ENCODE measurements at regions not wholly inside any gene's neighbourhood (a gene's known extent, or its start where the extent isn't known, plus 50 kb on each side); places are given as distances from the start of the nearest gene placed in this dataset.

DNA sequence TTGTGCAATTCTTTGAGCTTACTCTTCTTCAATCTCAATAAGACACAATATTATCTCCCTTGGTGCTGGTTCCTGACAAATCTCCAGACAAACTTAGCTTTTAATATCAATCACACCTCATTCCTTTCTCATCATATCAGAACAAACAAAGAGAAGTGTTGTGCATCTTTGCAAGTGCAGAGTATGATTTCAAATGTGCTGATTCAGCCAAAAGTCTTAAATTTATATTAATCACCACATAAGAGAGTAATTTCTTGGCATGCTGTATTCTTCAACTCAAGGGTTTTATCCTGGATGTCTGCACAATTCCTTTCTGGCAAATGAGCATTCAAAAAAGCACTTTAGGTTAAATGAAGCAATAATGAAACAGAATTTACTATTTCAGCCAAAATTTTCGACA lies 877.8 kb downstream of the ANKRD7 start:
- Histone ChIP-seq H3K27ac (ENCODE audit: low read length) (no peak overlapping the region), H3K36me3 (ENCODE audit: control insufficient read depth in 1 of 2, insufficient read depth in 2 of 2, low read length in 2 of 2) (no peaks in the 10 kb centered on the region), H3K27me3 (ENCODE audit: low read depth, low read length) (no peaks in the 10 kb centered on the region), H3K9me3 (ENCODE audit: control insufficient read depth in 1 of 2, low read length in 2 of 2) (no peaks in the 10 kb centered on the region), H3K4me1 (ENCODE audit: control insufficient read depth in 1 of 2, insufficient read depth in 2 of 2, low read length in 2 of 2) (no peaks in the 10 kb centered on the region), H3K4me3 (ENCODE audit: low read depth in 1 of 2, low read length in 2 of 2) (no peak overlapping the region)

DNA sequence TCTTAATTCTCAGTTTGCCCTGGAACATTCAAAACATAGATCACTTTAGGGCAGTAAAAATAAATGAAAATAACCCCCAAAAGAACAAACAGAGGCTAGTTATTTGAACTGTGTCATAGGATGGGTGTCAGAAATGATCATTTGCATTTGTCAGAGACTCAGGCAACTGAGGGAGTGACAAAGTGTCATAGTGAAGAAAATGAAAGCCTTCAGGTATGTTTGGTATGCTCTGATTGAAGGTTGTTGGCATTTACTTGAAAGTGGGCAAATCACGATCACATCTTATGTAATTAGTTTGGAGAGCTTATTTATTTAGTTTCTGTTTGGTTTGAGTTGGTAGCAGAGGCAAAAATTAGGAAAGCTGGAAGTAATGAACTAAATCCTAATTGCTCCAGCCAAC lies 880.9 kb downstream of the ANKRD7 start:
- no peaks in the 10 kb centered on the region for H3K4me1 ChIP-seq (ENCODE audit: control insufficient read depth in 1 of 2, insufficient read depth in 2 of 2, low read length in 2 of 2)
- H3K36me3 ChIP-seq (ENCODE audit: control insufficient read depth in 1 of 2, insufficient read depth in 2 of 2, low read length in 2 of 2), result no peaks in the 10 kb centered on the region
- H3K27ac ChIP-seq (ENCODE audit: low read length), result no peak overlapping the region
- no peaks in the 10 kb centered on the region for H3K27me3 ChIP-seq (ENCODE audit: low read depth, low read length)
- H3K9me3 ChIP-seq (ENCODE audit: control insufficient read depth in 1 of 2, low read length in 2 of 2), result peaks cover 0 to 5% of the 10 kb centered on the region in 2 donors
- no peak overlapping the region for H3K4me3 ChIP-seq (ENCODE audit: low read depth in 1 of 2, low read length in 2 of 2)

DNA sequence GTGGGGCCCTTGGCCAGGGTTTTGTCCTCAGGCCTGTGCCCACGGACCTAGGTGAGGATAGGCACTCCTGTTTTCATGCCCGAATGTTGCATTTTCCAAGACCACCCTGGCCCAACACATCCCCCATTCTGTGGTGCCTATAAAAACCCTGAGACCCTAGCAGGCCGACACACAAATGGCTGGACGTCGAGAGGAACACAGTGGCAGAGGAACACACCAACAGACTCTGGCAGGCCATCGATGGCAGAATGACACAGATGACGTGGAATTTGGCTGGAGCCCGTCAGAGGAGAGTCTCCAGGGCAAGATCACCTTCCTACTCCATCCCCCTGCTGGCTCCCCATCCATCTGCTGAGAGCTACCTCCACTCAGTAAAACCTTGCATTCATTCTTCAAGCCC lies 898.8 kb downstream of the ANKRD7 start:
- H3K27ac ChIP-seq (ENCODE audit: low read length), result no peak overlapping the region

DNA sequence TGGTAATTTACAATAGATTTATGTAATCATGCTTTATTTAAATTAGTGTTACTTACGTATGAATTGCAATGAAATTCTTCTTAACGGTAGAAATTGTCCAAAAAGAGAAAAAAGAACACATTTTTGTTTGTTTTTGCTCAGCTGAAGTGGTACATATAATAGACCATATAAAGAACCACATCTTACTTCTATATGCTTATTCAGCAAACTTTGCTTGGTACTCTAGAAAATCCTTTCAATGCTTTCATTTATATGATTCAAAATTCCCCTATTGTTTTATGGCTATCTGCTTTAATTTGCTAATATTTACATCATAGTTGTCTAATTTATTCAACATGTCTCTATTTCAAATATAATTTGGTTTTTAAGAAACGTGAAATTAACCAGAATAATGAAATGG lies 903.2 kb downstream of the ANKRD7 start:
- Histone ChIP-seq H3K36me3 (ENCODE audit: control insufficient read depth in 1 of 2, insufficient read depth in 2 of 2, low read length in 2 of 2) (no peaks in the 10 kb centered on the region), H3K4me3 (ENCODE audit: low read depth in 1 of 2, low read length in 2 of 2) (no peak overlapping the region), H3K9me3 (ENCODE audit: control insufficient read depth in 1 of 2, low read length in 2 of 2) (no peaks in the 10 kb centered on the region), H3K4me1 (ENCODE audit: control insufficient read depth in 1 of 2, insufficient read depth in 2 of 2, low read length in 2 of 2) (no peaks in the 10 kb centered on the region), H3K27me3 (ENCODE audit: low read depth, low read length) (no peaks in the 10 kb centered on the region), H3K27ac (ENCODE audit: low read length) (no peak overlapping the region)

More for the DNA sequence above, 898.8 kb downstream of the ANKRD7 start:
- Histone ChIP-seq H3K36me3 (ENCODE audit: control insufficient read depth in 1 of 2, insufficient read depth in 2 of 2, low read length in 2 of 2) (no peaks in the 10 kb centered on the region), H3K4me1 (ENCODE audit: control insufficient read depth in 1 of 2, insufficient read depth in 2 of 2, low read length in 2 of 2) (no peaks in the 10 kb centered on the region), H3K27me3 (ENCODE audit: low read depth, low read length) (no peaks in the 10 kb centered on the region), H3K9me3 (ENCODE audit: control insufficient read depth in 1 of 2, low read length in 2 of 2) (no peaks in the 10 kb centered on the region), H3K4me3 (ENCODE audit: low read depth in 1 of 2, low read length in 2 of 2) (no peak overlapping the region)

DNA sequence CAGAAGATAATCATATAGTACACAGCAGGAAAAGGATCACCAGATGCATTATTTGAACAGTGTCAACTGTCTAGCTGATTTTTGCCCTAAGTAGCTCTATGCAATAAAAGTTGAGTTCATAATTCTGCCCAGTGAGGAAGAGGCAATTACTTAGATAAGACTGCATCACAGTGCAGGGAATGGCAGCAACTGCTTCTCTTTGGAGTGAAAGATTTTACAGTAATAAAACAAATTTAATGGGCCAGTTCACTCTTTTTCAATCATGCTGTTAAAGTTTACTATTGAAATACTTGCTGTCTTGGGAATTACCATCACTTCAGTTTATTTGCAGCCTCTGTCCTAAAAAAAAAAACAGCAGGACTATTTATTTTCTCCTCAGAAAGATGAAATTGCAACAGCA lies 907.9 kb downstream of the ANKRD7 start:
- no peaks in the 10 kb centered on the region for H3K9me3 ChIP-seq (ENCODE audit: control insufficient read depth in 1 of 2, low read length in 2 of 2)
- H3K36me3 ChIP-seq (ENCODE audit: control insufficient read depth in 1 of 2, insufficient read depth in 2 of 2, low read length in 2 of 2), result no peaks in the 10 kb centered on the region
- H3K4me3 ChIP-seq (ENCODE audit: low read depth in 1 of 2, low read length in 2 of 2), result no peak overlapping the region
- H3K4me1 ChIP-seq (ENCODE audit: control insufficient read depth in 1 of 2, insufficient read depth in 2 of 2, low read length in 2 of 2), result no peaks in the 10 kb centered on the region
- H3K27me3 ChIP-seq (ENCODE audit: low read depth, low read length), result no peaks in the 10 kb centered on the region
- H3K27ac ChIP-seq (ENCODE audit: low read length), result no peak overlapping the region

DNA sequence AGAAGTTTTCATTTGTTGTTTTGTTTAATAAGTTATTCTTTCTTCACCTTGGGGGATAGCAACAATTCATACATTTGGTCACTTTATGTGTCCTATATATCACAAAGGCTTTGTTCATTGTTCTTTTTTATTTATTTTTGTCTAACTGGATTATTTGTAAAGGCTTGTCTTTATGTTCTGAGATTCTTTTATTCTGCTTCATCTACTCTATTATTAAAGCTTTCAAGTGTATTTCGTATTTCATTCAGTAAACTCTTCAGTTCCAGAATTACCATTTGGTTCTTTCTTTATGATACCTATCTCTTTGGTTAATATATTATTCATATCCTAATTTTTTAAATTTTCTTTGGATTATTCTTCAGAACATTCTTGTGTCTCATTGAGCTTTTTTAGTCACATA lies 942.9 kb downstream of the ANKRD7 start:
- no peaks in the 10 kb centered on the region for H3K4me1 ChIP-seq (ENCODE audit: control insufficient read depth in 1 of 2, insufficient read depth in 2 of 2, low read length in 2 of 2)
- H3K9me3 ChIP-seq (ENCODE audit: control insufficient read depth in 1 of 2, low read length in 2 of 2), result peaks cover 5 to 11% of the 10 kb centered on the region in 2 donors
- H3K27me3 ChIP-seq (ENCODE audit: low read depth, low read length), result no peaks in the 10 kb centered on the region
- H3K4me3 ChIP-seq (ENCODE audit: low read depth in 1 of 2, low read length in 2 of 2), result no peak overlapping the region
- H3K27ac ChIP-seq (ENCODE audit: low read length), result no peak overlapping the region
- H3K36me3 ChIP-seq (ENCODE audit: control insufficient read depth in 1 of 2, insufficient read depth in 2 of 2, low read length in 2 of 2), result no peaks in the 10 kb centered on the region

DNA sequence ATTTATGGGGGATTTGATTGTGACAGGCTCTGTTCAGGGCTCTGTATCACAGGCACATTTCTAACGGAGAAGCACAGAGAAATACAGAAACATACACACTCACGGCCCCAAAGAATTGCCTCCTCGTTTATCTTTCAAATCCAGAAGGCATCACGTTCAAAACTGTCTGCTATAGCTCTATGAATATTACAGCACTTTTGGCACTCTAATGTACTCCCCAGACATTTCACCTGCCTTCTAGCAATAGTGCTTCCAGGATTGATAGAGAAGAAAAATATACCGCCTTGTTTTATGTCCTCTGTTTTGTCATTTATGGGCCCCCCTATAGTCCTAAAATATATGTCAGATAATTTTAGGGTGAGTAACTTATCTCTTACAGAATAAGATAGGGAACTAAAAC lies 947.5 kb downstream of the ANKRD7 start:
- H3K27ac ChIP-seq (ENCODE audit: low read length), result no peak overlapping the region
- no peaks in the 10 kb centered on the region for H3K36me3 ChIP-seq (ENCODE audit: control insufficient read depth in 1 of 2, insufficient read depth in 2 of 2, low read length in 2 of 2)
- no peaks in the 10 kb centered on the region for H3K4me1 ChIP-seq (ENCODE audit: control insufficient read depth in 1 of 2, insufficient read depth in 2 of 2, low read length in 2 of 2)
- no peak overlapping the region for H3K4me3 ChIP-seq (ENCODE audit: low read depth in 1 of 2, low read length in 2 of 2)
- no peaks in the 10 kb centered on the region for H3K9me3 ChIP-seq (ENCODE audit: control insufficient read depth in 1 of 2, low read length in 2 of 2)
- no peaks in the 10 kb centered on the region for H3K27me3 ChIP-seq (ENCODE audit: low read depth, low read length)

DNA sequence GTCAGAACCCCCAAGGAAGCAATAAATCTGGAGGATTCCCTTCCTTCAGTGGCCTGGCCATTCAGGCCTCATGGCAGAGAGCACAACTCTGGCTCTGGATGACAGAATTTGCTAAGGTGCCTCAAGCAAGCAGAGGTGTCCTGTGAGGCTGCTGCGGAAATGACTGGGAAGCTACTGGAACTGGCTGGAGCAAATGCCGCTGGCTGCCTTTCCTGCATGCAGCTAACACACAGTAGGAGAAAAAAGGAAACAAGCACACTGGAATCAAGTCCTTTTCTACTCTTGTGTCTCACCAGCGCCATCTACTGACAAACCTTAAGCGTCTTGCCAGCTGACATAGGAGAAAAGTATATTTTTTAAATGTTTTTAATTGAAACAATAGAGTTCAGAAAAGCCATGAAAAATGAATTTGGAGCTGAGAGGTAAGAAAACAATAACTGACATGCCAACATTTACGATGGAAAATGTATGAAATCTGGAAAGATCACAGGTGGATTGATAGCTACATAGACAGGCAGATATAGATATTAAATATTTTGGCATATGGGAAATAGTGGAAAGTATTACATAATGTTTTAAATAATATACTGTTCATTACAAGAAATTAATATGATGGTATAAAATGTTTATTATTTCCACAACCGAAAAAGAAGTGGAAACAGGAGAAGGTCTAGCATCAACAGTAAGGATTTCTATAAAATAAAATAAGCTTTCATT lies 951.6 kb downstream of the ANKRD7 start:
- Histone ChIP-seq H3K27me3 (ENCODE audit: low read depth, low read length) (no peaks in the 10 kb centered on the region), H3K9me3 (ENCODE audit: control insufficient read depth in 1 of 2, low read length in 2 of 2) (no peaks in the 10 kb centered on the region), H3K36me3 (ENCODE audit: control insufficient read depth in 1 of 2, insufficient read depth in 2 of 2, low read length in 2 of 2) (no peaks in the 10 kb centered on the region), H3K4me1 (ENCODE audit: control insufficient read depth in 1 of 2, insufficient read depth in 2 of 2, low read length in 2 of 2) (no peaks in the 10 kb centered on the region), H3K27ac (ENCODE audit: low read length) (no peak overlapping the region), H3K4me3 (ENCODE audit: low read depth in 1 of 2, low read length in 2 of 2) (no peak overlapping the region)

DNA sequence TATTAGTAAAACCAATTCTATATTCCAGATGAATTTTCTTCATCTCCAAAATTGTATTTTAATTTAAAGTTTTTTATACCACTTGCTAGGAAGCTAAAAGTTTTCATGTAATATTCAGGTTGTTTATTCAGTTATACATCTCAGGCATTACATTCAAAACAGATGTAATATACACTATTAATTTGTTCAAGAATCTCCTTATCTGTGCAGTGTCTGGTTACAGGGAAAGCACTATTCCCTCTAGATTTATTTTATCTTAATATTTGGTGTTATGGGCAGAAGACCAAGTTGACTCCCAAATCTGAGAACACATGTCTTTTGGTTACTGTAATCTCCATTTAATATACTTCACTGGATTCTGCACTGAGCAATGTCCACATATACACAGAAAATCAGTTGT lies 953.4 kb downstream of the ANKRD7 start:
- H3K27me3 ChIP-seq (ENCODE audit: low read depth, low read length), result no peaks in the 10 kb centered on the region
- no peaks in the 10 kb centered on the region for H3K4me1 ChIP-seq (ENCODE audit: control insufficient read depth in 1 of 2, insufficient read depth in 2 of 2, low read length in 2 of 2)
- no peak overlapping the region for H3K4me3 ChIP-seq (ENCODE audit: low read depth in 1 of 2, low read length in 2 of 2)
- no peaks in the 10 kb centered on the region for H3K9me3 ChIP-seq (ENCODE audit: control insufficient read depth in 1 of 2, low read length in 2 of 2)
- no peaks in the 10 kb centered on the region for H3K36me3 ChIP-seq (ENCODE audit: control insufficient read depth in 1 of 2, insufficient read depth in 2 of 2, low read length in 2 of 2)
- H3K27ac ChIP-seq (ENCODE audit: low read length), result no peak overlapping the region

DNA sequence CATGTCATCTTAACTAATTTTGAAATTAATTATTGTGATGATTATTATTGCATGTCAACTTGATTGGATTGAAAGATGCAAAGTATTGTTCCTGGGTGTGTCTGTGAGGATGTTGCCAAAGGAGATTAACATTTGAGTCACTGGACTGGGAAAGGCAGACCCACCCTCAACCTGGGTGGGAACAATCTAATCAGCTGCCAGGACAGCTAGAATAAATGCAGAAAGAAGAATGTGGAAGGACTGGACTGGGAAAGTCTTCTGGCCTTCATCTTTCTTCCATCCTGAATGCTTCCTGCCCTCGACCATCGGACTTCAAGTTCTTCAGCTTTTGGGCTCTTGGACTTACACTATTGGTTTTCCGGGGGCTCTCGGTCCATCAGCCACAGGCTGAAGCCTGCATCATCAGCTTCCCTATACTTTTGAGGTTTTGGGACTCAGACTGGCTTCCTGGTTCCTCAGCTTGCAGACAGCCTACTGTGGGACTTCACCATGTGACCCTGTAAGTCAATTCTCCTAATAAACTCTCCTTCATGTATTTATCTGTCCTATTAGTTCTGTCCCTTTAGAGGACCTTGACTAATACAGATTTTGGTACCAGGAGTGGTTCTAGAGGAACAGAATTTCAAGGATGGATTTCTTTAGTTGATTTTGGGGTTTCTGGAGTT lies 959.8 kb downstream of the ANKRD7 start:
- H3K27me3 ChIP-seq (ENCODE audit: low read depth, low read length), result no peaks in the 10 kb centered on the region
- no peak overlapping the region for H3K4me3 ChIP-seq (ENCODE audit: low read depth in 1 of 2, low read length in 2 of 2)
- no peaks in the 10 kb centered on the region for H3K4me1 ChIP-seq (ENCODE audit: control insufficient read depth in 1 of 2, insufficient read depth in 2 of 2, low read length in 2 of 2)
- no peaks in the 10 kb centered on the region for H3K9me3 ChIP-seq (ENCODE audit: control insufficient read depth in 1 of 2, low read length in 2 of 2)
- no peak overlapping the region for H3K27ac ChIP-seq (ENCODE audit: low read length)
- H3K36me3 ChIP-seq (ENCODE audit: control insufficient read depth in 1 of 2, insufficient read depth in 2 of 2, low read length in 2 of 2), result no peaks in the 10 kb centered on the region

DNA sequence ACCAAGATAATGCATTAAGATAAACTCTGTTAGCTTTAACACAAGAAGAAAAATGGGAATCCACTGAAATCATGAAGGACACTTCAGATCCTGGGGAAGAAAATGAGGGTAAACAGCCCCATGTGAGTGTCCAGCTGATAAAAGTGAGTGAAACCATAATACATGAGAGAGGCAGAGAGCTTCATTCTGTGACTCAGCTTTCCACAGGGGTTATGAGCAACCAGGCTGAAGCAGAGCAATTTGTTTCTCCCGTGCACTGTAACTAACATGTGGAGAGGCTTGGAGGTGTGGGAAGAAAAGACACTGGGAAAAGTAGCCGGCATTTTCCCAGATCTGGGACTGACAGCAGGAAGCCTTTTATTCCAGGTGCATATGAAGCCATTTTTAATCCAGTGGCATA lies 971.7 kb downstream of the ANKRD7 start:
- Histone ChIP-seq H3K4me1 (ENCODE audit: control insufficient read depth in 1 of 2, insufficient read depth in 2 of 2, low read length in 2 of 2) (no peaks in the 10 kb centered on the region), H3K27ac (ENCODE audit: low read length) (no peak overlapping the region), H3K36me3 (ENCODE audit: control insufficient read depth in 1 of 2, insufficient read depth in 2 of 2, low read length in 2 of 2) (no peaks in the 10 kb centered on the region), H3K9me3 (ENCODE audit: control insufficient read depth in 1 of 2, low read length in 2 of 2) (no peaks in the 10 kb centered on the region), H3K27me3 (ENCODE audit: low read depth, low read length) (no peaks in the 10 kb centered on the region), H3K4me3 (ENCODE audit: low read depth in 1 of 2, low read length in 2 of 2) (no peak overlapping the region)
